IMR-90 (cell line): ENCODE measurements at regions not wholly inside any gene's neighbourhood (a gene's known extent, or its start where the extent isn't known, plus 50 kb on each side); places are given as distances from the start of the nearest gene placed in this dataset.

Experiments
- ATAC-seq: fragments of 200-7000 bp; cut with Tn5 transposase; 2 replicates; pipeline ENCODE4 v1.9.1; 2020; ENCODE audit warnings: low read depth, mild to moderate bottlenecking, moderate library complexity
- BruUV-seq: library from RNA; stranded (reverse); fragments of 400-500 nt; replicated peaks from 2 replicates; lab custom pipeline; 2021; lab: Mats Ljungman, UMichigan
- CTCF ChIA-PET: fragments of 300-600 bp; formaldehyde crosslinking; extraction: SDS; loops from one replicate; lab custom pipeline; 2021; ENCODE audit warnings: antibody characterized with exemption; lab: Yijun Ruan, JAX
- POLR2A ChIA-PET: fragments of 300-600 bp; sonication (Branson Sonifier 250); formaldehyde crosslinking; loops from one replicate; lab custom pipeline; 2022; ENCODE audit warnings: antibody characterized with exemption; ENCODE audit not compliant: unreplicated experiment; lab: Charles Lee
- DNase-seq: peaks from one replicate; pipeline ENCODE4 v3.0.0; 2013
- H2AFZ ChIP-seq: replicated peaks from 2 replicates; pipeline ENCODE3; 2013; ENCODE audit warnings: low read length, mild to moderate bottlenecking; ENCODE audit not compliant: poor library complexity
- H2AK5ac ChIP-seq: 2 replicates; pipeline ENCODE4 v1.6.1; 2013; ENCODE audit warnings: low read depth, low read length, inconsistent platforms
- H2AK9ac ChIP-seq: replicated peaks from 2 replicates; pipeline ENCODE3; 2013; ENCODE audit warnings: mild to moderate bottlenecking, low read depth, low read length, moderate library complexity; ENCODE audit not compliant: poor library complexity
- H2BK120ac ChIP-seq: 2 replicates; pipeline ENCODE4 v1.6.1; 2013; ENCODE audit warnings: low read depth, low read length, inconsistent platforms
- H2BK15ac ChIP-seq: 3 replicates; pipeline ENCODE4 v1.6.1; 2013; ENCODE audit warnings: low read depth, low read length, inconsistent platforms
- H2BK20ac ChIP-seq: 2 replicates; pipeline ENCODE4 v1.6.1; 2013; ENCODE audit warnings: low read depth, mild to moderate bottlenecking, inconsistent platforms, low read length, moderate library complexity
- H2BK5ac ChIP-seq: 2 replicates; pipeline ENCODE4 v1.6.1; 2013; ENCODE audit warnings: mild to moderate bottlenecking, low read depth, low read length, inconsistent platforms; ENCODE audit not compliant: poor library complexity, severe bottlenecking
- H3K14ac ChIP-seq: replicated peaks from 2 replicates; pipeline ENCODE4 v1.6.1; 2013; ENCODE audit warnings: low read depth, low read length, inconsistent platforms
- H3K18ac ChIP-seq: 2 replicates; pipeline ENCODE4 v1.6.1; 2013; ENCODE audit warnings: low read depth, low read length, control low read depth
- H3K23ac ChIP-seq: 2 replicates; pipeline ENCODE4 v1.6.1; 2013; ENCODE audit warnings: low read depth, low read length, inconsistent platforms
- H3K27ac ChIP-seq: 2 replicates; pipeline ENCODE4 v1.5.1; 2013; ENCODE audit warnings: mild to moderate bottlenecking, control low read depth, low read length; ENCODE audit not compliant: insufficient read depth
- H3K27me3 ChIP-seq: 2 replicates; pipeline ENCODE4 v1.6.1; 2013; ENCODE audit warnings: low read length; ENCODE audit not compliant: control insufficient read depth, insufficient read depth
- H3K36me3 ChIP-seq: 2 replicates; pipeline ENCODE4 v1.6.1; 2013; ENCODE audit warnings: low read length, mixed read lengths; ENCODE audit not compliant: control insufficient read depth, insufficient read depth
- H3K4ac ChIP-seq: 2 replicates; pipeline ENCODE4 v1.6.1; 2013; ENCODE audit warnings: low read depth, low read length, inconsistent platforms
- H3K4me1 ChIP-seq: 2 replicates; pipeline ENCODE4 v1.6.1; 2013; ENCODE audit warnings: low read length, mixed read lengths; ENCODE audit not compliant: control insufficient read depth, insufficient read depth
- H3K4me2 ChIP-seq: 2 replicates; pipeline ENCODE4 v1.6.1; 2013; ENCODE audit warnings: low read depth, mild to moderate bottlenecking, control low read depth, low read length, moderate library complexity
- H3K4me3 ChIP-seq: 2 replicates; pipeline ENCODE4 v1.5.1; 2013; ENCODE audit warnings: low read depth, mild to moderate bottlenecking, control low read depth, low read length, moderate library complexity; ENCODE audit not compliant: insufficient read depth
- H3K56ac ChIP-seq: 2 replicates; pipeline ENCODE4 v1.6.1; 2013; ENCODE audit warnings: low read length, inconsistent platforms; ENCODE audit not compliant: insufficient read depth; ENCODE audit errors: extremely low read depth
- H3K79me1 ChIP-seq, 2 experiments: 2 replicates each; pipeline ENCODE4 v1.6.1; 2013; ENCODE audit warnings: low read length in 2 of 2, inconsistent platforms in 1 of 2, low read depth in 1 of 2
- H3K9ac ChIP-seq: 2 replicates; pipeline ENCODE4 v1.6.1; 2013; ENCODE audit warnings: low read depth, low read length, control low read depth
- H3K9me1 ChIP-seq: 2 replicates; pipeline ENCODE4 v1.6.1; 2013; ENCODE audit warnings: low read length, inconsistent platforms; ENCODE audit not compliant: insufficient read depth
- H3K9me3 ChIP-seq: 2 replicates; pipeline ENCODE4 v1.6.1; 2013; ENCODE audit warnings: low read length; ENCODE audit not compliant: control insufficient read depth, insufficient read depth
- H4K20me1 ChIP-seq: 2 replicates; pipeline ENCODE4 v1.6.1; 2013; ENCODE audit warnings: low read length, inconsistent platforms; ENCODE audit not compliant: insufficient read depth
- H4K5ac ChIP-seq: 2 replicates; pipeline ENCODE4 v1.6.1; 2013; ENCODE audit warnings: mild to moderate bottlenecking, low read depth, low read length, control low read depth
- H4K8ac ChIP-seq, 2 experiments: 2 replicates each; pipeline ENCODE4 v1.6.1; 2013; ENCODE audit warnings: low read depth in 2 of 2, low read length in 2 of 2, control low read depth in 1 of 2, inconsistent platforms in 1 of 2
- H4K91ac ChIP-seq: 2 replicates; pipeline ENCODE4 v1.6.1; 2013; ENCODE audit warnings: low read depth, low read length, inconsistent platforms; ENCODE audit not compliant: insufficient read depth
- BHLHE40 ChIP-seq: fragments of 150-350 bp; IDR thresholded peaks from 2 replicates; pipeline ENCODE4 v1.6.1; 2016; ENCODE audit warnings: mild to moderate bottlenecking, low read depth, low read length
- CEBPB ChIP-seq: IDR thresholded peaks from 2 replicates; pipeline ENCODE4 v1.6.1; 2012; ENCODE audit warnings: low read depth, low read length, improper control_type of control experiment
- FOS ChIP-seq: fragments of 150-350 bp; IDR thresholded peaks from 2 replicates; pipeline ENCODE4 v1.6.1; 2016; ENCODE audit warnings: low read depth, low read length
- MAFK ChIP-seq: IDR thresholded peaks from 2 replicates; pipeline ENCODE4 v1.6.1; 2012; ENCODE audit warnings: low read depth, low read length, improper control_type of control experiment
- MAZ ChIP-seq: IDR thresholded peaks from 2 replicates; pipeline ENCODE4 v1.6.1; 2012; ENCODE audit warnings: low read depth, mild to moderate bottlenecking, low read length, improper control_type of control experiment, moderate library complexity, borderline replicate concordance
- MXI1 ChIP-seq: IDR thresholded peaks from 2 replicates; pipeline ENCODE4 v1.6.1; 2012; ENCODE audit warnings: low read depth, mild to moderate bottlenecking, low read length, moderate library complexity, borderline replicate concordance
- POLR2A ChIP-seq: IDR thresholded peaks from 2 replicates; pipeline ENCODE4 v1.6.1; 2012; ENCODE audit warnings: mild to moderate bottlenecking, low read depth, low read length
- RAD21 ChIP-seq: IDR thresholded peaks from 2 replicates; pipeline ENCODE4 v1.6.1; 2012; ENCODE audit warnings: low read length, improper control_type of control experiment
- RFX5 ChIP-seq: IDR thresholded peaks from 2 replicates; pipeline ENCODE4 v1.8.0; 2012; ENCODE audit warnings: low read depth, mild to moderate bottlenecking, low read length, moderate library complexity
- SMC3 ChIP-seq: fragments of 150-350 bp; IDR thresholded peaks from 2 replicates; pipeline ENCODE4 v1.6.1; 2016; ENCODE audit warnings: low read depth, mild to moderate bottlenecking, antibody characterized with exemption, low read length, moderate library complexity
- USF2 ChIP-seq: fragments of 150-350 bp; IDR thresholded peaks from 2 replicates; pipeline ENCODE4 v1.6.1; 2017; ENCODE audit warnings: mild to moderate bottlenecking, antibody characterized with exemption, low read length, low read depth
- WGBS, 2 experiments: methylation state at CpG; one replicate each; pipeline versions ENCODE4 v1.1.5 to v1.1.7; 2013; ENCODE audit warnings: missing lambda C conversion rate in 2 of 2; ENCODE audit not compliant: insufficient read length in 1 of 2; ENCODE audit errors: extremely low coverage in 2 of 2; 5-methylcytosine and 5-hydroxymethylcytosine counted together
- dilution Hi-C: fragments of 300-500 bp; cut with HindIII; formaldehyde crosslinking; loops from one replicate; pipeline ENCODE4 v1.14.3; 2018; ENCODE audit warnings: low sequenced_read_pairs; ENCODE audit not compliant: unreplicated experiment
- in situ Hi-C: fragments of 300-500 bp; cut with MboI; formaldehyde crosslinking; loops from 3 replicates; pipeline ENCODE4 v1.14.3; 2019; ENCODE audit warnings: low sequenced_read_pairs, inconsistent platforms, mixed read lengths
- intact Hi-C: fragments of 100-400 bp; cut with micrococcal nuclease; formaldehyde crosslinking; loops from 2 replicates; pipeline ENCODE4 v1.10.0; 2022
- TF ChIP-seq, protein P1 (sequence below): conservative IDR thresholded peaks from 2 replicates; pipeline ENCODE4 v1.5.1; 2012; ENCODE audit warnings: mild to moderate bottlenecking, low read depth, low read length, improper control_type of control experiment

- Histone ChIP-seq H2AFZ (no peak overlapping the region), H3K14ac (no peak overlapping the region), H3K56ac (no peak overlapping the region), H4K8ac (no peak overlapping the region), H3K23ac (no peak overlapping the region; the same call in 1 of the 2 replicates), H3K18ac (no peak overlapping the region), H3K36me3 (no peaks in the 10 kb centered on the region), H3K4ac (no peak overlapping the region), H3K9me3 (peaks cover 4% of the 10 kb centered on the region; the same call in 1 of the 2 replicates), H2BK120ac (no peak overlapping the region), H4K5ac (no peak overlapping the region), H4K91ac (no peak overlapping the region), H3K9me1 (no peaks in the 10 kb centered on the region; the same call in 1 of the 2 replicates), H2BK20ac (no peak overlapping the region), H3K27ac (no peak overlapping the region), H4K20me1 (no peaks in the 10 kb centered on the region), H2AK5ac (no peak overlapping the region), H2BK15ac (no peak overlapping the region), H3K4me2 (no peak overlapping the region), H3K4me1 (peaks cover 2% of the 10 kb centered on the region), H2AK9ac (no peak overlapping the region), H2BK5ac (no peak overlapping the region), H3K4me3 (no peak overlapping the region), H3K9ac (no peak overlapping the region), H3K79me1 (no peaks in the 10 kb centered on the region), H3K27me3 (no peaks in the 10 kb centered on the region)
- CTCF ChIA-PET, result no interaction called here
- WGBS, 2 experiments, result no CpG with 5 or more reads among the region's 2 CpGs
- POLR2A ChIA-PET, result no interaction called here
- ATAC-seq (no peak), DNase-seq (peak; percentile 34)
- TF ChIP-seq CEBPB, result no peak
- no peak for TF ChIP-seq USF2
- TF ChIP-seq, protein P1, sequence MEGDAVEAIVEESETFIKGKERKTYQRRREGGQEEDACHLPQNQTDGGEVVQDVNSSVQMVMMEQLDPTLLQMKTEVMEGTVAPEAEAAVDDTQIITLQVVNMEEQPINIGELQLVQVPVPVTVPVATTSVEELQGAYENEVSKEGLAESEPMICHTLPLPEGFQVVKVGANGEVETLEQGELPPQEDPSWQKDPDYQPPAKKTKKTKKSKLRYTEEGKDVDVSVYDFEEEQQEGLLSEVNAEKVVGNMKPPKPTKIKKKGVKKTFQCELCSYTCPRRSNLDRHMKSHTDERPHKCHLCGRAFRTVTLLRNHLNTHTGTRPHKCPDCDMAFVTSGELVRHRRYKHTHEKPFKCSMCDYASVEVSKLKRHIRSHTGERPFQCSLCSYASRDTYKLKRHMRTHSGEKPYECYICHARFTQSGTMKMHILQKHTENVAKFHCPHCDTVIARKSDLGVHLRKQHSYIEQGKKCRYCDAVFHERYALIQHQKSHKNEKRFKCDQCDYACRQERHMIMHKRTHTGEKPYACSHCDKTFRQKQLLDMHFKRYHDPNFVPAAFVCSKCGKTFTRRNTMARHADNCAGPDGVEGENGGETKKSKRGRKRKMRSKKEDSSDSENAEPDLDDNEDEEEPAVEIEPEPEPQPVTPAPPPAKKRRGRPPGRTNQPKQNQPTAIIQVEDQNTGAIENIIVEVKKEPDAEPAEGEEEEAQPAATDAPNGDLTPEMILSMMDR, result no peak
- TF ChIP-seq RFX5, result no peak
- no peak for TF ChIP-seq RAD21
- no peak for TF ChIP-seq POLR2A
- no peak for TF ChIP-seq FOS
- TF ChIP-seq MAZ, result no peak
- no peak for TF ChIP-seq SMC3
- no peak for TF ChIP-seq BHLHE40
- no peak for TF ChIP-seq MXI1
- no peak for TF ChIP-seq MAFK
- BruUV-seq, result no TSS peak
- in situ Hi-C loops (no loop called here), intact Hi-C loops (no loop called here), dilution Hi-C loops (no loop called here)
Observed at GRCh38 chr16:72317446-72317845, 145.5 kb upstream of the PMFBP1 start.
